ENCODE measurements at regions not wholly inside any gene's neighbourhood (a gene's known extent, or its start where the extent isn't known, plus 50 kb on each side); places are given as distances from the start of the nearest gene placed in this dataset.

DNA sequence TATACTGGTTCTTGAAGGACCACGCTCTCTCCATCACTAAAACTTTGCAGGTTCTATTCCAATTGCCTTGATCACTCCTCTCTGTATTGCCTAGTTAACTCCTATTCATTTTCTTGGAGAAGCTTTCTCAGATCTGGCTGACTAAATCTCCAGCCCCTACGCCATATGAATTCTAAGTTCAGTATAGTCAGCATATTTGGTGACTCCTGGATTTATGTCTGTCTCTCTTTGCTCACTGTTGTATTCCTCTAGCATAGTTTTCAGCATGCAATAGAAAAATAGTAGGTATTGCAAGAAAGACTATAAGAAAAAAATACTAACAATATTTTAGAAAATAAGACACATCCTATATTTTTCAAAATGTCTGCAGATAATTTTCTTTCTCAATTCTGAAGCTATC is 579.7 kb downstream of the CDH11 start:
- H3K9ac ChIP-seq (ENCODE audit: low read depth, low read length), result no peak overlapping the region
- no peaks in the 10 kb centered on the region for H3K4me1 ChIP-seq (ENCODE audit: insufficient read depth, low read length)
- H3K9me3 ChIP-seq (ENCODE audit: control insufficient read depth, insufficient read depth, low read length), result no peaks in the 10 kb centered on the region
- no peaks in the 10 kb centered on the region for H3K36me3 ChIP-seq (ENCODE audit: insufficient read depth, low read length)

DNA sequence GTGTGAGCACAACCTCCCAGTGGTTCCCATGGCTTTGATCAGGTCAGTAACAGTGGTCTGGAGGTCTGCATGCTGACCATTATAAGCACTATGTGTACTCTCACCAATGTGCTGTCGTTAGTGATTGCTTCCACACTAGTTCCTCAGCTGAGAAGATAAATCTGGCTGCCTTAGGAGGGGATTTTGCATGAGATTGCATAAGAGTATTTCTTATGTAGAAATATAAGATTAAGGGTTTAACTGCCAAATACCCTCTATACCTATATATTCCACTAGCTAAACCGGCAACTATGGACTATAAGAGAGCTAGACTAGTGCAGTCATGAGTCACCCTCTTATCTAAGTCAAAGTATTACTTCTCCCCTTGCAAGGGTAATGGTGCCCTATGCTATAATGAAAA is 580.2 kb downstream of the CDH11 start:
- H3K36me3 ChIP-seq (ENCODE audit: insufficient read depth, low read length), result no peaks in the 10 kb centered on the region
- H3K4me1 ChIP-seq (ENCODE audit: insufficient read depth, low read length), result no peaks in the 10 kb centered on the region
- H3K9me3 ChIP-seq (ENCODE audit: control insufficient read depth, insufficient read depth, low read length), result no peaks in the 10 kb centered on the region
- H3K9ac ChIP-seq (ENCODE audit: low read depth, low read length), result no peak overlapping the region

DNA sequence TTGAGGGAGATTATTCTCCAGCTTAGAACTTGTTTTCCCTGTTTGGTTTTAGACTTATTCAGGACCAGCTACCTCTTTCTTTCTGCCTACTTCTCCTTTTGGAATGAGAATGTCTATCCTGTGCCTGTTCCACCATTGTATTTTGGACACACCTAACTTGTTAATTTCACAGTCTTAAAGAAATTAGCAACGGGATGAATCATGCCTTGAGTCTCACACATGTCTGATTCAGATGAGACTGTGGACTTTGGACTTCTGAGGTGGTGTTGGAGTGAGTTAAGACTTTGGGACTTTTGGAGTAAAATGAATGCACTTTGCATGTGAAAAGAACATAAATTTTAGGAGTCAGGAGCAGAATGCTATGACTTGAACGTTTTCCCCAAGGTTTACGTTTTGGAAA is 581.4 kb downstream of the CDH11 start:
- Histone ChIP-seq H3K9ac (ENCODE audit: low read depth, low read length) (no peak overlapping the region), H3K9me3 (ENCODE audit: control insufficient read depth, insufficient read depth, low read length) (no peaks in the 10 kb centered on the region), H3K4me1 (ENCODE audit: insufficient read depth, low read length) (no peaks in the 10 kb centered on the region), H3K36me3 (ENCODE audit: insufficient read depth, low read length) (no peaks in the 10 kb centered on the region)

DNA sequence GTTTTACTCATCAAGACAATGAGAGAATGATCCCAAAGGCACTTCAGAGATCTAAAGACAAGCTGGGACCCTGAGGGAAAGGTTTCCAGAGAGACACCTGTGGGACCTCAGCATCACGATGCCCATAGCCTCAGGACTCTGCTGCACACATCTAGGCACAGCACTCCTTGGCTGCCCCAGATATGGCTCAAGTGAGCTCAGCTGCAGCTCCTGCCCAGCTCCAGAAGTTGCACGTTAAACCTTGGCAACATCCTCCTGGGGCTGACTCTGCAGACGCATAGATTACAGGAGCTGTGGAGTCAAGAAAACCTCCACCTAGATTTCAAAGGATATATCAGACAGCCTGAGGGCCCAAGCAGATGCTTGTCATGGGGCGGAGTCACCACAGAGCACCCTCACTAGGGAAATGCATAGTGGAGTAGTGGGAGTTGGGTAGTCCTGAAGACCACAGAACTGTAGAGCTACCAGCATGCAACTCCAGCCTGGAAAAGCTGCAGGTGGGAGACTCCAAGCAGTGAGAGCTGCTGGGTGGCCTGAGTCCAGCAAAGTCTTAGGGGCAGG is 582.0 kb downstream of the CDH11 start:
- Histone ChIP-seq H3K9ac (ENCODE audit: low read depth, low read length) (no peak overlapping the region), H3K4me1 (ENCODE audit: insufficient read depth, low read length) (no peaks in the 10 kb centered on the region), H3K9me3 (ENCODE audit: control insufficient read depth, insufficient read depth, low read length) (no peaks in the 10 kb centered on the region), H3K36me3 (ENCODE audit: insufficient read depth, low read length) (no peaks in the 10 kb centered on the region)

DNA sequence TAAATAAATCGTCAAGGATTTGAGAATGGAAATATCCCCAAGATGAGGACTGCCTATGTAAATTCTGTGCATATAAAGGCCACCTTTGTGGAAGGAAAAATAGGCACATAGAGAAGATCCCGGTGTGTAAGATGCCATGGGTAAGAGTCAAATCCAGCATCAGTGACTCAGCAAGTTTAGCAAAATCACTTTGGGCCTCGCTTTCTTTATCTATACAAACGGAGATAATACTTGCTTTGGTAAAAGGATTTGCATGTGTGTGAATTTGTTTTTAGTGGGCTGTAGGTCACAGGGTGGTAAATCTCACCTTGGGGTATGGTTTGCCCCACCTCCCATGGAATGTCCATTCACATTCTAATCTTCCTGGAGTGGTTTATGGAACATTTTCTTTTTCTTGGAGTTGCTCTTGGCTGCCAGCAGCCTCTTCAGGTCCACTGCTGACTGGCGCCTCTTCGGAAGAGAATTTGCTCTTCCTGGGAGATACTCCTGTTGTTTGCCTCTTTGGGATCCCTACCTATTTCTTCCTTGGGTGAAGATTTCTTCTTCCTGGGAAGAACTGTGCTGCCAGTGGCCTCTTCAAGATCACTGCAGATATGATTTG is 587.6 kb downstream of the CDH11 start:
- Histone ChIP-seq H3K9me3 (ENCODE audit: control insufficient read depth, insufficient read depth, low read length) (no peaks in the 10 kb centered on the region), H3K9ac (ENCODE audit: low read depth, low read length) (no peak overlapping the region), H3K36me3 (ENCODE audit: insufficient read depth, low read length) (no peaks in the 10 kb centered on the region), H3K4me1 (ENCODE audit: insufficient read depth, low read length) (peaks cover 5% of the 10 kb centered on the region; the same call in 1 of the 2 replicates)

DNA sequence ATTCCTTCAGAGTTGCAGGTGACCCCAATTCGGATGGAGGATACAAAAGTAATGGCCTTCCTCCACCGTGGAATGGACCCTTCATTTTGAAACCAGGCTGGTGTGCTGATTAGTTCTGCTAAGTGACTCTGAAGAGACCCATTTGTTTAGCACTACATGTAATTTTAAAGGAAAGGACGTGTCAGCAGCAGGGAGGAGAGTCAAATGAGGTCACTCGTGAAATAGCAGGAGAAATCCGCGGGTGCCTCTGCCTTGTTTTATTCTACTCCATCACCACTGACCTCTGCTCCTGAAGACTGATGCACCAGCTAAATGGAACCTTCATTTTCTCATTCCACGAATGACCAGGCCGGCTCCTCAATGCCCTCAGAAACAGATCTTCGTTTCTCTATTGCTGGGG is 589.2 kb downstream of the CDH11 start:
- Histone ChIP-seq H3K9me3 (ENCODE audit: control insufficient read depth, insufficient read depth, low read length) (no peaks in the 10 kb centered on the region), H3K9ac (ENCODE audit: low read depth, low read length) (no peak overlapping the region), H3K36me3 (ENCODE audit: insufficient read depth, low read length) (no peaks in the 10 kb centered on the region), H3K4me1 (ENCODE audit: insufficient read depth, low read length) (peaks cover 5% of the 10 kb centered on the region; the same call in 1 of the 2 replicates)

DNA sequence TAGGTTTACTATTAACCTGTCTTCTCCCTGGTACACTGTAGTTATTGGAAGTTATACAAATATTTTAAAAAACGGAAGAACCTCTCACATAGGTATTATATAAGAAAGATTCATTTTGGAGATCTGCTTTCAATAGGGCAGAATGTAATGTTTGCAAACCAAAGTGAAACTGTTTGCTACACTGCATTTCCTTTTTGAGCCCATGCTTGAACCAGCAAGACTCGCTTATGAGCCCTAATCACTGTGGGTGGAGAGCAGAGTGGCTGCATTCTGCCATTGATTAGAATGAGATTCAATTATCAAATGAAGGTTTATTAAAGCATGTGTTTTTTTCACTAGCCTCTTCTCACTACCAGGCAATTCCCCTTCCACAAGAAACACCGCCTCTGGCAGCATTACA is 589.7 kb downstream of the CDH11 start:
- H3K4me1 ChIP-seq (ENCODE audit: insufficient read depth, low read length), result peaks cover 5% of the 10 kb centered on the region; the same call in 1 of the 2 replicates
- H3K36me3 ChIP-seq (ENCODE audit: insufficient read depth, low read length), result no peaks in the 10 kb centered on the region
- H3K9me3 ChIP-seq (ENCODE audit: control insufficient read depth, insufficient read depth, low read length), result no peaks in the 10 kb centered on the region
- H3K9ac ChIP-seq (ENCODE audit: low read depth, low read length), result no peak overlapping the region

DNA sequence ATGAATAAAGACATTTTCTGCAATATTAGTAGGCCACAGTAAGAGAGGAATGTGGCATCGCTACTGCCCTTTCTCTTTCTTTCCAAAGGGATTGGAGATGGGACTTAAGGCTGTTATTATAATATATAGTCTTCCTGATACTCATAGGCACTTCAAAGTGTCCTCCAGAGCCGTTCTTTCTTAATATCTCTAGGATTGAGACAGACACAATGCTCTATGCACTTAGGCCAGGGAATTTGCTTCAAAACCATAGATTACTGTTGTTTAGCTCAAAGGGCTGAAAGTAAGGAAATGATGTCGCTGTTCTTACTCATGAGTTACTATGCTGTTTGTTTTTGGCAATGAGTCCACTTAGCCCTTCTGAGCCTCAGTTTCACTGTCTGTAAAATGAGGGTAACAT is 590.5 kb downstream of the CDH11 start:
- no peaks in the 10 kb centered on the region for H3K9me3 ChIP-seq (ENCODE audit: control insufficient read depth, insufficient read depth, low read length)
- H3K36me3 ChIP-seq (ENCODE audit: insufficient read depth, low read length), result no peaks in the 10 kb centered on the region
- H3K9ac ChIP-seq (ENCODE audit: low read depth, low read length), result no peak overlapping the region
- peaks cover 5% of the 10 kb centered on the region; the same call in 1 of the 2 replicates for H3K4me1 ChIP-seq (ENCODE audit: insufficient read depth, low read length)

DNA sequence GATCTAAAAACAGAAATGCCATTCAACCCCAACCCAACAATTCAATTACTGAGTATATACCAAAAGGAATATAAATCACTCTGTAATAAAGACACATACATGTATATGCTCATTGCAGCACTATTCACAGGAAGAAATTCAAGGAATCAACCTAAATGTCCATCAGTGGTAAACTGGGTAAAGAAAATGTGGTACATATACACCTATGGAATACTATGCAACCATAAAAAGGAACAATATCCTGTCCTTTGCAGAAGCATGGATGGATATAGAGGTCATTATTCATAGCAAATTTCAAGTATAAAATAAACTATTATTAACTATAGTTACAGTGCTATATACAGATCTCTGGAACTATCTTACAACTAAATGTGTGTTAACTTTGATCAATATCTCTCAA is 599.3 kb downstream of the CDH11 start:
- no peak overlapping the region for H3K9ac ChIP-seq (ENCODE audit: low read depth, low read length)
- no peaks in the 10 kb centered on the region for H3K36me3 ChIP-seq (ENCODE audit: insufficient read depth, low read length)
- no peaks in the 10 kb centered on the region for H3K4me1 ChIP-seq (ENCODE audit: insufficient read depth, low read length)
- H3K9me3 ChIP-seq (ENCODE audit: control insufficient read depth, insufficient read depth, low read length), result no peaks in the 10 kb centered on the region

DNA sequence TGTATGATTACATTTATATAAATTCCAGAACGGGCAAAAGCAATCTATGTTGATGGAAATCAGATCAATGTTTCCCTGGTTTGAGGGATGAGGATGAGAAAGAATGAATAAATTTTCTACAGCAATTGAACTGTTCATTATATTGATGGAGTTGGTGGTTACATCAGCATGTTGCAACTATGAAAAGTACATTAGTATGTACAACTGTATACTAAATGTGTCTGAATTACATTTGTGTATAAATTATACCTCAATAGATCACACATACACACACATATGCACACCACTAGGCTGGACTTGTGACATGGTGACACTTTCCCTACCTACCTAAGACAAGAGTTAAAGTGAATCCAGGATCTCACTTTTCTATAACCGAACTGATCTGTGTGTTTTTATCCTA is 608.0 kb downstream of the CDH11 start:
- no peaks in the 10 kb centered on the region for H3K4me1 ChIP-seq (ENCODE audit: insufficient read depth, low read length)

DNA sequence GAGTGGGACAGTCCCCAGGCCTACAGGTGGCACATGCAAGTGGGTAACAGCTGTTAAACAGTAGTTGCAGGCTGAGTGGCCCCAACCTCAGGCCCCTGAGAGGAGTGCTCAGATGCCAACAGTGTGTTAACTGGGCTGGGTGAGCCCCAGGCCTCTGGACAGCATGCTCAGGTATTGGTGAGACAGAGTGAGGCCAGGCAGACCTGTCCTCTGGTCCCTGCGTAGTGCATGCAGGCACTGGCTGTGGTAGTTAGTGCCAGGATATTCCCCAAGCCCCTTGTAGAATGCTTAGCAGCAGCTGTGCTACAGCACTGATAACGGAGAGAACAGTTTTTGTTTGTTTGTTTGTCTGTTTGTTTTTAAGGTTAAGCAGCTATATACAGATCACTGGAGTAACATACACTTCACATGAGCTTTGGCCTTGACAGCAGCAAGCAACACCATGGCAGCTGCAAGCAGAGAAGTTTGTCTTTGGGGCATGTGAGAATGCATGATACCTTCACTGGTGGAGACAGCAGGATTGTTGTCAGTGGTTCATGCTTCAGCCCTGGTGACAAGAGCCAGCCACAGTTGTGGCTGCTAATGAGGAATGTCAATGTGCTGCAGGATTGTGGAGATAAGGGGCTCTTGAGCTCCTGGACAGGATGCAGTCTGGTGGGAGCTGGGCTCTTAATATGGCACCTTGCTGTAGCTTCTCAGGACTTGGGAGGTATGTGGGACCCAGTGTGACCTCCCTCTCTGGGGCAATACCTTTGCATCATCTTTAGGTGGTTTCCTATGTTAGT is 614.4 kb downstream of the CDH11 start:
- Histone ChIP-seq H3K4me1 (ENCODE audit: insufficient read depth, low read length) (no peaks in the 10 kb centered on the region), H3K9ac (ENCODE audit: low read depth, low read length) (no peak overlapping the region), H3K9me3 (ENCODE audit: control insufficient read depth, insufficient read depth, low read length) (no peaks in the 10 kb centered on the region), H3K36me3 (ENCODE audit: insufficient read depth, low read length) (no peaks in the 10 kb centered on the region)

More for the DNA sequence above, 608.0 kb downstream of the CDH11 start:
- H3K9me3 ChIP-seq (ENCODE audit: control insufficient read depth, insufficient read depth, low read length), result no peaks in the 10 kb centered on the region
- H3K36me3 ChIP-seq (ENCODE audit: insufficient read depth, low read length), result no peaks in the 10 kb centered on the region
- H3K9ac ChIP-seq (ENCODE audit: low read depth, low read length), result no peak overlapping the region

DNA sequence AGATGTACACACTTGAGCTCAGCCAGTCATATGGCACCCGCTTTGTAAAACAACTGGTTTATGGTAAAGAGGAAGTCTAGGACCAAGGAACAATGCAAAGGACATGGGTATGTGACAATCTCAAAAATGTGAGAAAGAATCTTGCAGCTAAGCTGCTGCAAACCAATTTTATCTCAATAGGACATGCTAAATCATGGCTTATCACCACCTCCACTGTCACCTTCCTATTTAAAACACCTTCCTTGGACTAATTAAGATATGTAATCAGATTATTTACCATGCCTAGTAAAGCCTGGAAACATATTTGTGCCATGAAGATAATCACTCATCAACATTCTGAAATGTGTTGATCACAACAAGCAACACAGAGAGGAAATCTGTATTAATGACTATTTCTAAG is 622.7 kb downstream of the CDH11 start:
- no peaks in the 10 kb centered on the region for H3K4me1 ChIP-seq (ENCODE audit: insufficient read depth, low read length)
- no peaks in the 10 kb centered on the region for H3K9me3 ChIP-seq (ENCODE audit: control insufficient read depth, insufficient read depth, low read length)
- H3K36me3 ChIP-seq (ENCODE audit: insufficient read depth, low read length), result no peaks in the 10 kb centered on the region
- no peak overlapping the region for H3K9ac ChIP-seq (ENCODE audit: low read depth, low read length)

DNA sequence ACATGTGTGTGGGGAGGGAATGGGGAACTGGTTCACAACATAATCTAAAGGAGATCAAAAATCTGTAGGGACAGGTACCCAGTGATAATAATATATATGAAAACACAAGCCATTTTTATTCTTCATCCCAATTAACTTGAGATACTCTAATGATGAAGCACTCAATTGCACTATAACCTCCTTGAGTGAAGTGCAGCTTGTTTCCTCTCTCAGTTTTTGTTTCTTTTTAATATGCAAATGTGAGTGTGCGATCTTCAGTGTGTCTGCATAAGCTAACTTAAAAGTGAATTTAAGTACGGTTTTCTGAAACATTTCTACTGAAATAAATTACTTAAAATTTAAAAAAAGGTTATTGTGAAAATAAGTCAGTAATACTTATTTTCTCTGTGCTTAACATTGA is 623.5 kb downstream of the CDH11 start:
- no peaks in the 10 kb centered on the region for H3K36me3 ChIP-seq (ENCODE audit: insufficient read depth, low read length)
- H3K9me3 ChIP-seq (ENCODE audit: control insufficient read depth, insufficient read depth, low read length), result no peaks in the 10 kb centered on the region
- H3K4me1 ChIP-seq (ENCODE audit: insufficient read depth, low read length), result no peaks in the 10 kb centered on the region
- no peak overlapping the region for H3K9ac ChIP-seq (ENCODE audit: low read depth, low read length)

DNA sequence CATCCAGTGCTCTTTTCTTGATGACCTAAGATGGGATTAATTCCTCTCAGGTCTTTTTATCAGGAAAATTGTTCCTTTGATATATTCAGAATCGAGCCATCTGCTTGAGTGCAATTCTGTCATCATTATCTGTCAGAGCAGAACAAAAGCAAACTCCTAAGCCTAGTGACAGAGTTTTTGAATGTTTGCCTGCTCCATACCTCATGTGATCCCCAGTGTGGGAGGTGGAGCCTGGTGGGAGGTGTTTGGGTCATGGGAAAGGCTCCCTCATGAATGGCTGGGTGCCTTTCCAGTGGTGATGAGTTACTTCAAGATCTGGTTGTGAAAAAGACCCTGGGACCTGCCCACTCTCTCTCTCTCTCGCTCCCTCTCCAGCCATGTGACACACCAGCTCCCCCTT is 628.2 kb downstream of the CDH11 start:
- Histone ChIP-seq H3K9me3 (ENCODE audit: control insufficient read depth, insufficient read depth, low read length) (no peaks in the 10 kb centered on the region), H3K4me1 (ENCODE audit: insufficient read depth, low read length) (no peaks in the 10 kb centered on the region), H3K9ac (ENCODE audit: low read depth, low read length) (no peak overlapping the region), H3K36me3 (ENCODE audit: insufficient read depth, low read length) (no peaks in the 10 kb centered on the region)

DNA sequence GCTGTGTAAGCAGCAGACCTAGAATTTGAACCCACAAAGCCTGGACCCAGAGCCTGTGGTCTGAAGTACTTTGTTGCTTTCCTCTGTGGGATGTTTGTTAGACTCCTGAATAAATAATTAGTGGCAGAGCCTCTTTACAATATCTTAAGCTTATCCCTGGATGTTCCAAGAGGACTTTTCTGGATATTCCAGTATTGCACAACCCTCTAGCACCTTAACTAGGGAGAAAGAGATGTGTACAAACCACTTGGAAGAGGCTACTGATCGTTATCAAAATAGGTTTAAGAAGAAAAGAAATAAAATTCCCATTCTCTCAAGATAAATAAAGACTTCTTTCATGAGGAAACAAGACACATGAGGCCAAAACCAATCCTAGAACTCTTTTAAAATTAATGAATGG is 632.4 kb downstream of the CDH11 start:
- H3K9me3 ChIP-seq (ENCODE audit: control insufficient read depth, insufficient read depth, low read length), result no peaks in the 10 kb centered on the region
- no peaks in the 10 kb centered on the region for H3K4me1 ChIP-seq (ENCODE audit: insufficient read depth, low read length)
- H3K9ac ChIP-seq (ENCODE audit: low read depth, low read length), result no peak overlapping the region
- no peaks in the 10 kb centered on the region for H3K36me3 ChIP-seq (ENCODE audit: insufficient read depth, low read length)
